ENCODE measurements at regions not wholly inside any gene's neighbourhood (a gene's known extent, or its start where the extent isn't known, plus 50 kb on each side); places are given as distances from the start of the nearest gene placed in this dataset.

DNA sequence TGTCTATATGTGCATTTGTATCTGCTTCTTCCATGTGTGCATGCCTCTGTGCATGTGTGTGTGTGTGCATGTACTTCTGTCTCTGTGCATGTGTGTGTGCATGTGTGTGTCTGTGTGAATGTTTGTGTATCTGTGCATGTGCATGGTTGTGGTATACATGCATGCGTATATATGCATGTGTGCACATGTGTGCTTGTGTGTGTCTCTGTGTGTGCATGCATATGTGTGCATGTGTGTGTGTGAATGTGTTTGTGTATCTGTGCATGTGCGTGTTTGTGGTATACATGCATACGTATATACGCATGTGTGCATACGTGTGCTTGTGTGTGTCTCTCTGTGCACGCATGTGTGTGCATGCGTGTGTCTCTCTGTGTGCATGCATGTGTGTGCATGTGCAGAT, 363.2 kb upstream of the SFSWAP start:
- H3K4me1 ChIP-seq (ENCODE audit: insufficient read depth, low read length, severe bottlenecking), result no peaks in the 10 kb centered on the region
- no peaks in the 10 kb centered on the region for H3K27me3 ChIP-seq (ENCODE audit: insufficient read depth, low read length)
- H2AFZ ChIP-seq (ENCODE audit: low read length), result no peak overlapping the region
- no peaks in the 10 kb centered on the region for H3K9me2 ChIP-seq (ENCODE audit: low read depth, low read length)
- no peak for TF ChIP-seq EZH2 (IDR thresholded peaks at IDR 0.05; ENCODE audit: borderline replicate concordance, low read length)
- TF ChIP-seq, protein P1, sequence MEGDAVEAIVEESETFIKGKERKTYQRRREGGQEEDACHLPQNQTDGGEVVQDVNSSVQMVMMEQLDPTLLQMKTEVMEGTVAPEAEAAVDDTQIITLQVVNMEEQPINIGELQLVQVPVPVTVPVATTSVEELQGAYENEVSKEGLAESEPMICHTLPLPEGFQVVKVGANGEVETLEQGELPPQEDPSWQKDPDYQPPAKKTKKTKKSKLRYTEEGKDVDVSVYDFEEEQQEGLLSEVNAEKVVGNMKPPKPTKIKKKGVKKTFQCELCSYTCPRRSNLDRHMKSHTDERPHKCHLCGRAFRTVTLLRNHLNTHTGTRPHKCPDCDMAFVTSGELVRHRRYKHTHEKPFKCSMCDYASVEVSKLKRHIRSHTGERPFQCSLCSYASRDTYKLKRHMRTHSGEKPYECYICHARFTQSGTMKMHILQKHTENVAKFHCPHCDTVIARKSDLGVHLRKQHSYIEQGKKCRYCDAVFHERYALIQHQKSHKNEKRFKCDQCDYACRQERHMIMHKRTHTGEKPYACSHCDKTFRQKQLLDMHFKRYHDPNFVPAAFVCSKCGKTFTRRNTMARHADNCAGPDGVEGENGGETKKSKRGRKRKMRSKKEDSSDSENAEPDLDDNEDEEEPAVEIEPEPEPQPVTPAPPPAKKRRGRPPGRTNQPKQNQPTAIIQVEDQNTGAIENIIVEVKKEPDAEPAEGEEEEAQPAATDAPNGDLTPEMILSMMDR (IDR thresholded peaks at IDR 0.05; ENCODE audit: low read length), result no peak
- H3K9me3 ChIP-seq (ENCODE audit: low read length), result peaks cover 6% of the 10 kb centered on the region; the same call in 1 of the 2 replicates
- H3K4me3 ChIP-seq (ENCODE audit: low read depth, low read length, poor library complexity, severe bottlenecking), result no peak overlapping the region
- H3K79me2 ChIP-seq (ENCODE audit: insufficient read depth, low read length), result no peaks in the 10 kb centered on the region
- H3F3A ChIP-seq (ENCODE audit: insufficient read depth, low read length), result no peaks in the 10 kb centered on the region
- no peaks in the 10 kb centered on the region; the same call in 1 of the 2 replicates for H3K36me3 ChIP-seq (ENCODE audit: insufficient read depth, low read length)
- H3K4me2 ChIP-seq (ENCODE audit: low read length), result no peak overlapping the region
- H4K20me1 ChIP-seq (ENCODE audit: insufficient read depth, low read length), result no peaks in the 10 kb centered on the region
- no peak overlapping the region for H3K9ac ChIP-seq (ENCODE audit: low read length)
- H3K27ac ChIP-seq (ENCODE audit: low read depth, low read length, poor library complexity, severe bottlenecking), result no peak overlapping the region

DNA sequence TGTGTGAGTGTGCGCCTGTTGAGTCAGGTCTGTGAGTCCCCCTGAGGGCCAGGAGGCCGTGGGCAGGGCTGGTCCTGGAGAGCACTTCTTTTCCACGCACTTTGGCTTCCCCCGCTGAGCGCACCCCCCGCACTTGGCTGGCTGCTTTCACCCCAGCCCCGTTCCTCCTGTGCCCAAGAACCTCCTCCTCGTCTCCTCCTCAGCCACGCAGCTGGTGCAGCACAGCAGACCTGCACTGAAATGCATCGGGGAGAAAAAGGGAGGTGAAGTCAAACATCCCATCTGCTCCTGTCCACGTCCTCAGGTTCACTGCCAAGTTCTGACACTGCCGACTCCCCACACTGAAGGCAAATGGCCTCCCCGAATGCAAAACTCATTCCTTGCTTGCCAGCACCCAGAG, 362.7 kb upstream of the SFSWAP start:
- peaks cover 6% of the 10 kb centered on the region; the same call in 1 of the 2 replicates for H3K9me3 ChIP-seq (ENCODE audit: low read length)
- H3K9ac ChIP-seq (ENCODE audit: low read length), result no peak overlapping the region
- no peak overlapping the region for H2AFZ ChIP-seq (ENCODE audit: low read length)
- H3K27ac ChIP-seq (ENCODE audit: low read depth, low read length, poor library complexity, severe bottlenecking), result no peak overlapping the region
- H3K79me2 ChIP-seq (ENCODE audit: insufficient read depth, low read length), result no peaks in the 10 kb centered on the region
- H3K9me2 ChIP-seq (ENCODE audit: low read depth, low read length), result no peaks in the 10 kb centered on the region
- no peaks in the 10 kb centered on the region; the same call in 1 of the 2 replicates for H3K36me3 ChIP-seq (ENCODE audit: insufficient read depth, low read length)
- H3K4me3 ChIP-seq (ENCODE audit: low read depth, low read length, poor library complexity, severe bottlenecking), result no peak overlapping the region
- H4K20me1 ChIP-seq (ENCODE audit: insufficient read depth, low read length), result no peaks in the 10 kb centered on the region
- H3K27me3 ChIP-seq (ENCODE audit: insufficient read depth, low read length), result no peaks in the 10 kb centered on the region
- TF ChIP-seq EZH2 (IDR thresholded peaks at IDR 0.05; ENCODE audit: borderline replicate concordance, low read length), result no peak
- H3K4me2 ChIP-seq (ENCODE audit: low read length), result no peak overlapping the region
- no peaks in the 10 kb centered on the region for H3F3A ChIP-seq (ENCODE audit: insufficient read depth, low read length)
- no peaks in the 10 kb centered on the region for H3K4me1 ChIP-seq (ENCODE audit: insufficient read depth, low read length, severe bottlenecking)

DNA sequence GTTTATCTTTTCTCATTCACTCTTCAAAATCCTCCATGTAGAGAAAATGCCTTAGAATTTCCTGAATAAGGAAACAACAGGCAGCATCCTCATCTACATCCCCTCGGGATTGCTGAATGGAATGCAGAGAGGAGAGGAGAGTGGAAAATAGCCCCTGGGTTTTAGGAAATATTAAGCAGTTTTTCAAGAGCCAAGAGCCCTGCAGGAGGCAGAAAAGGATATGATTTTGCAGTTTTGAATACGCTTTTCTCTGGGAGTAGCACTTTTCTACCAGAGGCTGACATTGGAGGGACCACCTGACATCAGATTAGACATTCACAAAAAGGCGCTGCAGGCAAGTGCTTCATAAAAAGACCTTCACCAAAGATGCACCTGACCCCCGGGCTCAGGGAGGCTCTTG, 362.2 kb upstream of the SFSWAP start:
- Histone ChIP-seq H3K27ac (ENCODE audit: low read depth, low read length, poor library complexity, severe bottlenecking) (no peak overlapping the region), H3K4me3 (ENCODE audit: low read depth, low read length, poor library complexity, severe bottlenecking) (no peak overlapping the region), H3K4me2 (ENCODE audit: low read length) (no peak overlapping the region), H3K79me2 (ENCODE audit: insufficient read depth, low read length) (no peaks in the 10 kb centered on the region), H3K4me1 (ENCODE audit: insufficient read depth, low read length, severe bottlenecking) (no peaks in the 10 kb centered on the region), H3F3A (ENCODE audit: insufficient read depth, low read length) (no peaks in the 10 kb centered on the region), H3K27me3 (ENCODE audit: insufficient read depth, low read length) (no peaks in the 10 kb centered on the region), H2AFZ (ENCODE audit: low read length) (no peak overlapping the region), H3K9me3 (ENCODE audit: low read length) (peaks cover 6% of the 10 kb centered on the region; the same call in 1 of the 2 replicates), H4K20me1 (ENCODE audit: insufficient read depth, low read length) (no peaks in the 10 kb centered on the region), H3K9me2 (ENCODE audit: low read depth, low read length) (no peaks in the 10 kb centered on the region), H3K36me3 (ENCODE audit: insufficient read depth, low read length) (no peaks in the 10 kb centered on the region; the same call in 1 of the 2 replicates), H3K9ac (ENCODE audit: low read length) (no peak overlapping the region)
- TF ChIP-seq EZH2 (IDR thresholded peaks at IDR 0.05; ENCODE audit: borderline replicate concordance, low read length), result no peak
- TF ChIP-seq, protein P1 (IDR thresholded peaks at IDR 0.05; ENCODE audit: low read length), result no peak

Measured in OCI-LY1 (cell line).